C4-2B (cell line): ENCODE measurements at regions not wholly inside any gene's neighbourhood (a gene's known extent, or its start where the extent isn't known, plus 50 kb on each side); places are given as distances from the start of the nearest gene placed in this dataset.

ENCODE experiments used
- H3K27ac ChIP-seq: fragments of 450-650 bp; 2 replicates; pipeline ENCODE4 v1.5.1; 2017
- CTCF ChIP-seq: fragments of 450-650 bp; conservative IDR thresholded peaks from 2 replicates; pipeline ENCODE4 v1.5.1; 2017; ENCODE audit warnings: mild to moderate bottlenecking
- ZFX ChIP-seq: fragments of 450-650 bp; IDR thresholded peaks from 2 replicates; pipeline ENCODE4 v1.6.1; 2017

GRCh38 chr7:46360296-46360695, 439.2 kb upstream of the IGFBP3 start:
- H3K27ac ChIP-seq: no peak overlapping the region

GRCh38 chr7:46357851-46358250, 436.8 kb upstream of the IGFBP3 start:
- no peak for TF ChIP-seq CTCF
- TF ChIP-seq ZFX: no peak
- H3K27ac ChIP-seq: no peak overlapping the region

More at GRCh38 chr7:46360296-46360695, 439.2 kb upstream of the IGFBP3 start:
- TF ChIP-seq ZFX (no peak), CTCF (no peak)

- no peak for TF ChIP-seq ZFX
- no peak for TF ChIP-seq CTCF
- no peak overlapping the region for H3K27ac ChIP-seq
These were observed 436.2 kb upstream of the IGFBP3 start for GRCh38 chr7:46357290-46357689.

GRCh38 chr7:46356371-46356770, 435.3 kb upstream of the IGFBP3 start:
- TF ChIP-seq CTCF (no peak), ZFX (no peak)
- no peak overlapping the region for H3K27ac ChIP-seq

GRCh38 chr7:46355331-46355730, 434.3 kb upstream of the IGFBP3 start:
- H3K27ac ChIP-seq: no peak overlapping the region
- TF ChIP-seq CTCF (no peak), ZFX (no peak)

- H3K27ac ChIP-seq: no peak overlapping the region
- TF ChIP-seq ZFX (no peak), CTCF (peak; percentile 72)
These were observed 431.2 kb upstream of the IGFBP3 start for GRCh38 chr7:46352004-46352954.

GRCh38 chr7:46349490-46349889, 428.4 kb upstream of the IGFBP3 start:
- TF ChIP-seq CTCF: no peak
- no peak for TF ChIP-seq ZFX

More at GRCh38 chr7:46349490-46349889, 428.4 kb upstream of the IGFBP3 start:
- H3K27ac ChIP-seq: no peak overlapping the region
